Frontal cortex (tissue), 3 donors: ENCODE measurements at regions not wholly inside any gene's neighbourhood (a gene's known extent, or its start where the extent isn't known, plus 50 kb on each side); places are given as distances from the start of the nearest gene placed in this dataset.

Experiments used
- DNase-seq, 2 donors: peaks; one replicate each; pipeline ENCODE4 v3.0.0; 2012; ENCODE audit warnings: low spot score in 2 of 2
- FAIRE-seq: peaks from 2 replicates; lab custom pipeline; 2012; peaks lifted over from hg19 to GRCh38; lab: Jason Lieb, UNC
- donor health status: control.
- donor health status: control.
- donor health status: control.

DNA sequence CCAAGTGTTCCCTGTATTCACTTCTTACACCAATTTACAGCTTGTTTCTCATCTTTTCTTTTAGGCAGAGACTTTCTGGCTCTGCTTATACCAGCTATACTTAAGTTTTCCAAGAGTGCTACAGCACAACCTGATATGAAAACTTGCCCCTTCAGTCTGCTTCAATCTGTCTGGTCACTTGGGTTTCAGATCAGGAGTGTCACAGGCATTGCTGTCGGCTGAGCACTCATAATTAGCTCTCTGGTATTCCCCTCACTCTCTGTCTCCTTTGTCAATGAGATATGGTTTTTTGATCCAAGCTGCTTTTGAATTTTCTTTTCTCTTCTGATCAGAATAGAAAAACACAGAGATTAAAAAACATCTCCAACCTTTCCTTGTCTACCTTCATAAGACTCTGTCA, 194.9 kb upstream of the UMPS start:
- FAIRE-seq, result no peak
- DNase-seq, result no peak

DNA sequence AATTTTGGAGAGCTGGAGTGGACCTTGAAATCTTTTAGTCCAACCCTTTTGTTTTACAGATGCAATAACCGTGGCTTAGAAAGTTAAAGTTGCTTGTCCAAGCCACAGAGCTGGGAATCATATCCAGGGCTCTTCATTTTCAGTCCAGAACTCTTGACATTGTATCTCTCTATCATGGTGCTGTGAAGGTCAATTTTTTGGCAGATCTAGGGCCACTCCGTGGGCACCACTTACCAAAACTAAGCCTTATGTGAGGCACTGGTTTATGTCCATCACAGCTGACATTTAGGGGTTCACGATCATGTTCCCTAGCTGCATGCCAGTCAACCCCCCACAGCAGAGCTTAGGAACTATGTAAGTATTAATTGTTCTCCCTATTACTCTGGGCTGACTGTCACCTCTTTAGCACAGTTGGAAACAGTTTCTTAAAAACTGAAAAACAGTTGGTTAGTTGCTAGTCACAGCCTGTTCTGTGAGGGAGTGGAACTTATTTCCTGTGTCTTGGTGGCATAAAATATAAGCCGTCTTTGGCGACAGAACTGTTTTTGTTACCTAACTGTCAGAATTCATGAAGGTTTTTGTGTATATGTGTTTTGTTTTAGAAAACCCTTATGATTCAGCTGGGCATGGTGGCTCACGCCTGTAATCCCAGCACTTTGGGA, 189.6 kb upstream of the UMPS start:
- no peak for DNase-seq
- no peak for FAIRE-seq

DNA sequence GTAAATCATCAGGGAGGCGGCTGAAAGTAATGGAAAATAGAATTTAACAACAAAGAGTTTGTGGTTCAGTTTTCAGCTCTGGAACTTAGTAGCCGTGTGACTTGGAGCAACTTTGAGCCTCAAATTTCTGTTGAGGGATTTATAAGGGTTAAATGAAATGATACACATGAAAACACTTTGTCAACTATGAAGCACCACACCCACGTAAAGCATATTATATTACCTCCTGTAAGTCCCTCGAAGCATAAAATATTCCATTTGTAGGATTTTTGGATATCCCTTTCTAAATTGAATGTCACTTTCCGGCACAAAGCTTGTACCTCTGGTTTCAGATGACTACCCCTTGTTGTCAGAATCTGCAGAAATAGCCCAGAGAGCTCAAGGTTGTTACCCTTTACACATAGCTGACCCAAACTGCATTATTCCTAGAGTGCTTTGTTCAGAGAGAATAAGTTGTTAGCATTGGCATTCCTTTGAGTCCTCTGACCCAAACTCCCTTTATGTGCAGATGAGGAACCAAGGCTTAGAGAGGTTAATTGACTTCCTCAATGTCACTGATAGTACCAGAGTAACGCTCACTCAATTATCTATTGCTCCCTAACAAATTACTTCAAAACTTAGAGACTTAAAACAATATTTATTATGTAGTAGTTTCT, 187.9 kb upstream of the UMPS start:
- DNase-seq (no peak), FAIRE-seq (no peak)

DNA sequence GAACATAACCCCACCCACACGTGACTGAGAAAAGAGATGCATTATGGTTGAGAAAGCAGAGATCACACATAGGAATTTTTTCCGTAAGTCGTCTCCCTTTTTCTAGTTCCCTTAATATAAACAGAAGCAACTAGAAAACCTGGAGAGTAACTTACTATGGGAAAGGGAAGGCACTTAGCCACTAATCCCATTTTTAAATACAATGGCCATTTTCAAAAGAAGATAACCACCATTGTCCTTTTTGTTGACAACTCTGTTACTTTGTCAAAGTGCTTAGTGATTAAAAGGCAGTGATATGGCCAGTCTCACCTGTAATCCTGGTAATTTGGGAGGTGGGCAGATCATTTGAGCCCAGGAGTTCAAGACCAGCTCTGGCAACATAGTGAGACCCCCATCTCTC, 184.4 kb upstream of the UMPS start:
- DNase-seq, result no peak
- FAIRE-seq, result no peak

DNA sequence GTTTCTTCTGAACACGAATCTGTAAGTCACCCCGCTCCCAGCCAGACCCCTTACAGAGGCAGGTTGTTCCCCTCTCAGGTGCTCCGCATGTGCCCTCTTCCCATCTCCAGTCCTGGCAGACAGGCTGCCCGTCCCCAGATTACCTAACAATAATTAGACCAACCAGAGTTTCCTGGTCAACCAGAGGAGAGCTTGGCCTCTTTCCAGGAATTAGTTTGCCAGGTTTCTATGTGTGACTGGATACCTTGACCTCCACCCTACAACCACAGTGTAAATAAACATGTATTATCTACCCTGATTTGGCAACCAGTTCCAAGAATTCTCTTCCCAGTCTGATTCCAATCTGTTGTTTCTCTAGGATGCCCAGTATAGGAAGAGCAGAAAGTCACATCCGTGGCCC, 178.0 kb upstream of the UMPS start:
- FAIRE-seq (no peak), DNase-seq (no peak)

DNA sequence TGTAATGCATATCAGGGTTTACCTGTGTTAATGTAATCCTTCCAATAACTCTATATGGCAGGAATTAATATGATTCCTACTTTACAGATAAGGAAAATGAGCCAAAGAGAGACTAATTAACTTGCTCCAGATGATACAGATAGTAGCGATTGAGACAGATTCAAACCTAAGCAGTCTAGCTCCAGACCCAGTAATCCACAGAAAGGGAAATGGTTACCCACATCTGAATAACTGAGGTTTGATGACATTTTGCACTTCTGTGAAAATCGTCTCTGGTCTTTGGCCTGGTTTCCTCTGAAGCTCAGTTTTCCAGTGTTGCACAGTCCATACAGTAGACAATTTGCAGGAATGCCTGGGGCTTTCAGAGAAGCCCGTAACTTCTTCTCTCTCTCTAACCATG, 177.1 kb upstream of the UMPS start:
- no peak for DNase-seq

DNA sequence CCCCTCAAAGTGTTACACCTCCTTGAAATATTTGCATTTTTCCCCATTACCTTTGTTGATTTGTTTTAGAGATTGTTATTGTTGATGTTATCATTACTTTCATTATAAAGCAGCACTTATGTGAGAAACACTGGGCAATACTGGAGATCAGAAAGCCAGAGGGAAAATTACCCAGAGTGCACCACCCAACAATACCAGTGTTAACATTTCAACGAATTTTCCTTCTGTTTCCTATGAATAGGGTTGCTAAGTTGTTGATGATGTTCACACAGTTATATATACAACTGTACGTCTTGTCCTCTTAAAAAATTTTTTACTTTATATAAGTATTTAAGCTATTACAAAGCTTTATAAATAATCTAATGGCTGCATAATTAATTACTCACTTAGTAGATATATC, 173.6 kb upstream of the UMPS start:
- FAIRE-seq, result no peak
- no peak for DNase-seq

More for the DNA sequence above, 177.1 kb upstream of the UMPS start:
- FAIRE-seq, result no peak

DNA sequence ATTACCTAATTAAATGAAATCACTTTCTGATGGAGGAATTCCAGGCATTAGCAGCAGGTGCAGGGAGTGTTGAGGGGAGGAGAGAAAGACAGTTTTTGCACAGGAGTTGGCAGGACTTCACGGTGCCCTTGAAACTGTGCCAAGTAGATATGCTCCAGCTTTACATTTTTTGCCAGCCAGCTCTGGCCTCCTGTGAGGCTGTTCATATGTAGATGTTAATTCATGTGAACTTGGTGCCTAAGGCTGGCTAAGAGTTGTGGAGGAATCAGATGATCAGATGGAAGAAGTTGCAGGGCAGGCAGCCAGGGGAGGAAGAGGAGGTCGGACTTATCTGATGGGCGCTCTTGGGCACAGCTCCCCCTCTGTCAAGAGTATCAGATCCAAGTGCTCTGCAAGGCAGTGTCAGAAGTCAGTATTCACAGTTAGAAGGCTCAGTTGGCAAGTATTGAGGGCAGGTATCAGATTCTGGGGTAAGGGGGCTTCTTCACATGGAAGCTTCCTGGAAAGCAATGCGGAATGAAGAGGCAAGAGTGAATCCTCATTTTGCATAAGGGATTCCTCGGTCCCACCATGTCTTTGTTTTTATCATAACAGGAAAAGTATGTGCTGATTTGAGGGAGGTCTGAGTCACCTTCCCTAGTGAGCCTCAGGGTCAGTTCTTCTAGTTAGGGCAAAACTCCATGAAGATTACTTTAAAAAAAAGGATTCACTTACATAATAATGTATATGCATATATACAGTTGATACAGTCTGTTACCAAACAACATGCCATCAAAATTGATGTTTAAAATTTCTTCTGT, 172.6 kb upstream of the UMPS start:
- FAIRE-seq (no peak), DNase-seq (no peak)

DNA sequence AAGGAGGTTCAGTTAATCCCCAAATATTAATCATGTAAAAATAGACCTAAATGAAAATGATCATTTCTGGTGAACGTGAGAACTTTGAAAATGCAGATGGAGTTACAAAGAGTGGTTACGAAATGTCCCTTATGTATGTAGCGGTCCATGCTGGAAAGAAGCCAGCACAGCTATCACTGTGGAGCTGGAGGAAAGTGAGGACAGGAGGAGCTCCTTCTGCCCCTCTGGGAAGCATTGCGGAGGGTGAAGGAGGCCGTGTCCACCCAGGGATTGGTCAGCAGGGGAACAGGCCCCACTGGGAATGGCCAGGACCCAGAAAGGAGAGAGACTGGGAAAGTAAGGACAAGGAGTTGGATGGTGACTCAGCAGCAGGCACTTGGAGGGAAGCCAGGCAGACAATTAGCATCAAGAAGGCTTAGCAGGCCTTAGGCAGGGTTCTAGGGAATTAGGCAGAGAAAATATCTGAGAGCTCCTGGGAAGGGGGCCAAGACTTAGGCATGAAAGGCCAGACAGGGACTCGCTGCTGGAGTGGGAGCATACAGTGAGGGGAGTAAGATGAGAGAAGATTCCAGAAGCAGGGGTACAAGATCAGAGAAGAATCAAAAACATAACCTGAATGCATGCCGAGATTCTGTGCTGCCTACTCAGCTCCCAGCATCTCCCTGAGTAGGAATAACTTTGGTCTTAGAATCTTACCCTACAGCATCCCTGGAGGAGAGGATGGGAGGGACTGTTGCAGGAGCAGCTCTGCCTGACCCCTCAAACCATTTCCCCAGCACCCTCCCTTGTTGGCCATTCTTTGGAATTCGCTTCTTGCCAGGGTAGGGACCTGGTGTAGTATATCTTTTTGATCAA, 171.0 kb upstream of the UMPS start:
- peak in 1 of 2 donors; percentile 63 for DNase-seq
- FAIRE-seq, result no peak

DNA sequence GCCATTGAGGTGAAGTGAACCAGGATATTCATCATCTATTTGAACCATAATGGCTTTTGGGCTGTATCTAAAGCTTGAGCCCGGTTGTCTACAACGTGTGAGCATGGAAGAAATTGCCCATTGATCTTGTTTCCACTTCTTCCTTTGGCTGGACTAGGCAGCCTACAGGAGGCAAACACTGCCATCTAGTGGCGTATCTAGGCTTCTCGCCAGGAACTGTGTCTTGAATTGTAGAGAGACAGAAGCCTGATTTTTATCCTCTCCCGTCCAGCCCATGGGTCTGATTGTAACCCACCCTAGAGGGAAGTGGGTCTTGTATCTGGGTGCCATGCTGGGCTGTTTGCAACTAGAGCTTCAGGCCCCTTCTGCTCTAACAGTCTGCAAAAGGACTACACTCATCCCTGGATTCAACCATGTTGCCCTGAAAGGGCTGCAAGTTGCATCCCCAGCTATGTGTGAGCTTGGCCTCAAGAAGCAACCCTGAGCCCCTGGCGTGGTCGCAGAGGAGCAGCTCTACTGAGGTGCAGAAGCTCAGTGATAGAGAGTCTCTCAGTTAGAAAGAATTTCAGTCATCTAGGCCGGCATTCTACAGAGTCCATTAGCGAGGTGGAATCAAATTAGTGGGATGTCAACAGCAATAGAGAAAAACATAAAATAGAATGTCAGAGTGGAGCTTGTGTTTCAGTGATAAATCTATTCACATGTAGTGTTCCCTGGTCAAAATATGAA, 170.2 kb upstream of the UMPS start:
- DNase-seq (peak; percentile 57 to 66), FAIRE-seq (no peak)

DNA sequence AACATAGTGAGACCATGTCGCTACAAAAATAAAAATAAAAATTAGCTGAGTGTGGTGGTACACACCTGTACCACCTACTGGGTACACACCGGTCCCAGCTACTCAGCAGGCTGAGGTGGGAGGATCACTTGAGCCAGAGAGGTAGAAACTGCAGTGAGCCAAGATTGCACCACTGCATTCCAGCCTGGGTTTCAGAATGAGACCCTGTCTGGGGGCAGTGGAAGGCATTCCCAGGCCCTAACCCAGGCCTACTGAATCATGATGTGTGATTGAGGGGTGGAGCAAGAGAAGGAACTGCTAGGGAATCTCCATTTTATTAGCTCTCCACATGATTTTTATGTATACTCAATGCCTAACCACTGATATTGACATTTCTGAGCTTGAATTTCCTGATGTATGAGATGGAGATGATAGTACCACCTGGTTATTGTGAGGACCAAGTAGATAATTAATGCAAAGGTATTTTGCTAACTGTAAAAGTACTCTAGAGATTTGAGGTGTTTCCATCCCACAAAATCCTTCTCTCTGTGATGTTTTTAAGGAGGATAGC, 169.5 kb upstream of the UMPS start:
- FAIRE-seq, result no peak
- DNase-seq, result no peak

DNA sequence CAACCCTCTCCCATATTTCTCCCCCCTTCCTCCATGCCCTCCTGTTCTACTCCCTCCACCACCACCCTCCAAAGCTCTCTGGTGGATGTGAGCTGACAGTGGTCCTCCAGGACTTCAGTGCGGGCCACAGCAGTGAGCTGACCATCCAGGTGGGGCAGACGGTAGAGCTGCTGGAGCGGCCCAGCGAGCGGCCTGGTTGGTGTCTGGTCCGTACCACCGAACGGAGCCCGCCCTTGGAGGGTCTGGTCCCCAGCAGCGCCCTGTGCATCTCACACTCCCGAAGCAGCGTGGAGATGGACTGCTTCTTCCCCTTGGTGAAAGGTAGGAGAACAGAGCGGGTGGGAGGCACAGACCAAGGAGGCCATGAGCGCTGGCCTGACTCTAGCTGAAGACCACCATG, 167.5 kb upstream of the UMPS start:
- DNase-seq (no peak), FAIRE-seq (no peak)

DNA sequence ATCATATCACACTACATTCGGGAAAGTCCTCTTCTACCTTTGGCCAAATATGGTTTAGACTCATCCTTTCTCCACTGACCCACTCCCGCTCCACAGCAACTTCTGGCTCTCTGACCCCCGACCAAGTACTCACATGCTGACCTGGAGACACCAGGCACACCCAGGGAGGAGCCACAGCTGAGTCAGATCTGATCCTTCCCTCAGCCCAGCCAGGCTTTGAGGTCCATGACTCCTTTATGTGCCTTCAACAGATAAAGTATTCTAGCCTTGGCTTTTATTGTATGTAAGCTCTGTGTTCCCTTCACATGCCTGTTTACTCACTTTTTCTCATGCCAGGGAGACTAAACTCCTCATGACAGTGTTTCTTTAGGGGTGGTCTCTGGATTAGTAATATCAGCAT, 166.9 kb upstream of the UMPS start:
- no peak for DNase-seq
- FAIRE-seq, result no peak

DNA sequence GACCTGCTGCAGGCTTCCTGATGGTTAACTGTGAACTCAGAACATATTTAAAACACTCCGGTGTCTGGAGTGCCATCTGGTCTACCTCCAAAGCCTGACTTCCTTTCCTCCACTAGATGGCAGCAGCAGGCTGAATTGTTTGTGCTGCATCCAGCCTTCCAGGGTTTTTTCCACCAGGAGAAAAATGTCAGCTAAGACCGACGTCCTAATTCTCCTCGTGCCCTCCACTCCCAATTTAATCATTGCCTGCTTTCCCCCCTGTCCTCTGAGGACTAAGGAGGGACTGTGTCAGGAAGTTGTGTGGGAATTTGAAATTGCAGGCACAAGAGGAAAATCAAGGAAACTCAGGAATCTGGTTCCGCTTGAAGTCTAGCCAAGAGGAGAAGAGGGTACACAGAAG, 165.2 kb upstream of the UMPS start:
- DNase-seq (peak; percentile 59 to 77), FAIRE-seq (no peak)

DNA sequence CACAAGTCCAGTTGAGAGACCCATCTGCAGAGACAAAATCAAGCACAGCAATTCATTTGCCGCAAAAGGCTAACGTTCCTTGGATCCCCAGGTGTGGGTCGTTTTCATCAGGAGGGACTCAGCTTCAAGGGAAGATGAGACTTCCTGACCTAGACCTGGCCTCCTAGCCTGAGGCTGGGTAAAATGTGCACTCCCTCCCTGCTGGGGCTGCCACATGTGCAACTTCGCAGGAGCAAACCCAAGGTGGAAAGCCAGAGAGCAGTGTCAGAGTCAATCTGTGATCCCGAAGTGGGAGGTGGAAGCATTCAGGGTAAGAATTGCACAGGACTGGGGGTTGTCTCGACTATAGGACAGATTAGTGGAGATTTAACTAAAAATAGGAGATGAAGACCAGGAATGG, 164.7 kb upstream of the UMPS start:
- no peak for FAIRE-seq
- DNase-seq, result no peak

DNA sequence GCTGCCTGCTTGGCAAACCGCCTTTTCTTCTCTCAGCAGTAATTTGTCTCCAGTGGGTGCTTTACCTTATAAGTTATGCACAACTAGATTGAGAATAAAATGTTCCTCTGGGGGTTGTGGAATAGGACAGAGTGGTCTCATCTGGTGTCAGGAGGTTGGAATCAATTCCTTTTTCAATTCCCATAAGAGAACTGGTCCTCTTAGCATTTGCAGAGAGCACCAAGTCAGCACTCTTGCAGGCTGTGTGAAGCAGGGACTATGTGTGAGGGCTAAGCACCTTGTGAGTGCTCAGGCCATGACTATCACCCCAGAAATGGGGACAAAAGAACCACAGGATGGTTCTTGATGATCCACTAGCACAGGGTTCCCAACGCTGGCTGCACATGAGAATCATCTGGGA, 163.6 kb upstream of the UMPS start:
- FAIRE-seq (no peak), DNase-seq (no peak)

DNA sequence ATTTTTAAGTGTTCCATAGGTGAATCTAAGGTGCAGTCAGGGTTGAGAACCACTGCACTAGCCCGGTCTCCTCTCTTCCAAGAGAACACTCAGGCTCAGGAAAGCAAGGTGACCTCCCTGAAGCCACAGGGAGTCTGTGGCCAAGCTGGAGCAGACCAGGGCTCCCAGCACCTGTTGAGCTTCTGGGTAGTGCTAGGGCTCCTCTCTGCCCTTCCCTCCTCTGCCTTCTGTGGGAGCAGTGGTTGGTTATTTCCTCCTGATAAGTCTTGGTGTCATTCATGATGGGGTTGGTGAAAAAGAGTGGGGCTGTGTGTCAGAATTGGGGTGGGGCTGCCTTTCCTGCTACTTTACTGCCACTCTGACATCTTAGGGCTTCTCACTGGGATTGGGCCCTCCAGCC, 163.1 kb upstream of the UMPS start:
- FAIRE-seq, result no peak
- DNase-seq, result no peak

DNA sequence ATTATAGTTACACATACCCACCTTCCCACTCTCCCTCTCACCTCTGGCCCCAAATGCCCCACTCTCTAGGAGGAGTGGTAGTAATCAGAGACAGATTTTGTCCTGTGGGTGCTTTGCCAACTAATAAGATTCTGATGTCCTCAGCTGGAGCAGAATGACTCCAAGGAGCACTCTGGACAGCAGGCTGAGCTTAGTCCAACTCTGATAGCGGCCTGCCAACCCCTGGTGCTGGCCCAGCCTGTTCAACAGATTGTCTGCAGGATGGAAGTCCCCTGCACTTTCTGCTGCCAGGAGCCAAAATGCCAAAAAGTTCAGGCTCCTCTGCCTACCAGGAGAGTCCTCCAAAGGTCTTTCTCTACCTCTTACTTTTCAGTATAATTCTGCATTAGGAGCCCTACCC, 160.5 kb upstream of the UMPS start:
- FAIRE-seq, result no peak
- DNase-seq, result no peak

DNA sequence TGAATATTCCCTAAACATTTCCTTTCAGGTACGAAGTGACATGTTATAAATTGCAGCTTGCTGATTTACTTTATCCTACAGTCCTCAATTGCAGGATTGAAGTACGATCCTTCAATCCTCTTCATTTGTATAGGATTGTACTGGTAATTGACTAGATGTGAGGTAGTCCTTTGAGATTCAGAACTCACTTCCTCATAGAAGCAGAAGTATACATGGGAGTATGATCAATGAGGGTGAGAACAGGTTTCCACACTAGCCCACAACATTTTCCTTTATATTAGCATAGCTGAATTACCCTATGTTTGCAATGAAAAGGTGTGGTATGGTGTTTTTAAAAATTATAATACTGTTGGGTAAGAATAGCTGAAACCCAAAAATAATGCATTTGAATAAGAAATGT, 160.0 kb upstream of the UMPS start:
- no peak for DNase-seq
- FAIRE-seq, result no peak
